Left colon (tissue), 2 donors: ENCODE measurements at regions not wholly inside any gene's neighbourhood (a gene's known extent, or its start where the extent isn't known, plus 50 kb on each side); places are given as distances from the start of the nearest gene placed in this dataset.

Experiments
- ATAC-seq: fragments of 200-7000 bp; cut with Tn5 transposase; one replicate; pipeline ENCODE4 v1.9.1; 2020; ENCODE audit warnings: mild to moderate bottlenecking, moderate library complexity
- DNase-seq, 2 donors: peaks; one replicate each; pipeline ENCODE4 v3.0.0-alpha.2; 2020
- intact Hi-C, 2 donors: fragments of 100-400 bp; cut with DNase I in 1 of 2; cut with micrococcal nuclease in 1 of 2; formaldehyde crosslinking; loops; one replicate each; pipeline versions ENCODE4 v1.11.2 to v1.14.0; 2022; cut with DNase I, micrococcal nuclease
- donor health status: DM: no; HTN: no; CAD: no.
- donor health status: DM: yes; HTN: yes; CAD: no.

GRCh38 chr1:177849579-177850290 is 120.1 kb downstream of the SEC16B start:
- DNase-seq, result no peak
- intact Hi-C loops, result no loop called here
- no peak for ATAC-seq

- no peak for ATAC-seq
Measured at GRCh38 chr1:177849130-177849529, 120.7 kb downstream of the SEC16B start.

GRCh38 chr1:177848577-177848976 is 121.3 kb downstream of the SEC16B start:
- intact Hi-C loops, result no loop called here
- ATAC-seq (no peak), DNase-seq (no peak)

More at GRCh38 chr1:177849130-177849529, 120.7 kb downstream of the SEC16B start:
- intact Hi-C loops, result no loop called here
- no peak for DNase-seq

- ATAC-seq, result no peak
- DNase-seq, result no peak
- intact Hi-C loops, result no loop called here
Measured at GRCh38 chr1:177847843-177848242, 122.0 kb downstream of the SEC16B start.

GRCh38 chr1:177838907-177839485 is 130.9 kb downstream of the SEC16B start:
- DNase-seq (no peak), ATAC-seq (no peak)
- intact Hi-C loops, result no loop called here

GRCh38 chr1:177833631-177834030 is 136.2 kb downstream of the SEC16B start:
- ATAC-seq (no peak), DNase-seq (no peak)
- intact Hi-C loops, result no loop called here

GRCh38 chr1:177830531-177831135 is 139.2 kb downstream of the SEC16B start:
- DNase-seq (no peak), ATAC-seq (no peak)
- intact Hi-C loops, result no loop called here

- DNase-seq (no peak), ATAC-seq (no peak)
- intact Hi-C loops, result no loop called here
Measured at GRCh38 chr1:177825276-177825901, 144.5 kb downstream of the SEC16B start.

- intact Hi-C loops, result no loop called here
- ATAC-seq (no peak), DNase-seq (no peak)
Measured at GRCh38 chr1:177824508-177824982, 145.3 kb downstream of the SEC16B start.

GRCh38 chr1:177820213-177820612 is 149.6 kb downstream of the SEC16B start:
- DNase-seq, result no peak

GRCh38 chr1:177817937-177818875 is 151.7 kb downstream of the SEC16B start:
- ATAC-seq (no peak), DNase-seq (no peak)
- intact Hi-C loops, result no loop called here

More at GRCh38 chr1:177820213-177820612, 149.6 kb downstream of the SEC16B start:
- intact Hi-C loops, result no loop called here
- ATAC-seq, result no peak

GRCh38 chr1:177812650-177813049 is 157.2 kb downstream of the SEC16B start:
- no peak for ATAC-seq
- intact Hi-C loops, result no loop called here
- DNase-seq, result no peak

- intact Hi-C loops, result no loop called here
- ATAC-seq, result no peak
- DNase-seq, result no peak
Measured at GRCh38 chr1:177812144-177812543, 157.7 kb downstream of the SEC16B start.

- no peak for DNase-seq
- ATAC-seq, result no peak
- intact Hi-C loops, result no loop called here
Measured at GRCh38 chr1:177811429-177811828, 158.4 kb downstream of the SEC16B start.

- DNase-seq, result no peak
- intact Hi-C loops, result no loop called here
- no peak for ATAC-seq
Measured at GRCh38 chr1:177809819-177810218, 160.0 kb downstream of the SEC16B start.

GRCh38 chr1:177802304-177802703 is 167.6 kb downstream of the SEC16B start:
- ATAC-seq (no peak), DNase-seq (no peak)
- intact Hi-C loops, result no loop called here

- no peak for DNase-seq
- intact Hi-C loops, result no loop called here
- ATAC-seq, result no peak
Measured at GRCh38 chr1:177801790-177802189, 168.1 kb downstream of the SEC16B start.

- intact Hi-C loops, result no loop called here
- no peak for DNase-seq
- no peak for ATAC-seq
Measured at GRCh38 chr1:177800400-177801088, 169.3 kb downstream of the SEC16B start.
